GM19468 (cell line): ENCODE measurements at regions not wholly inside any gene's neighbourhood (a gene's known extent, or its start where the extent isn't known, plus 50 kb on each side); places are given as distances from the start of the nearest gene placed in this dataset.
"Not testable (repeated sequence)": the region's sequence is repeated elsewhere in the genome, so short reads cannot be mapped to it uniquely, and the experiment has no call there.

ENCODE experiments used
- ATAC-seq: cut with Tn5 transposase; IDR thresholded peaks from one replicate; pipeline ENCODE4 v1.9.1; 2021; ENCODE audit warnings: mild to moderate bottlenecking, moderate library complexity, moderate number of reproducible peaks; ENCODE audit not compliant: unreplicated experiment; ENCODE audit errors: extremely low read depth

DNA sequence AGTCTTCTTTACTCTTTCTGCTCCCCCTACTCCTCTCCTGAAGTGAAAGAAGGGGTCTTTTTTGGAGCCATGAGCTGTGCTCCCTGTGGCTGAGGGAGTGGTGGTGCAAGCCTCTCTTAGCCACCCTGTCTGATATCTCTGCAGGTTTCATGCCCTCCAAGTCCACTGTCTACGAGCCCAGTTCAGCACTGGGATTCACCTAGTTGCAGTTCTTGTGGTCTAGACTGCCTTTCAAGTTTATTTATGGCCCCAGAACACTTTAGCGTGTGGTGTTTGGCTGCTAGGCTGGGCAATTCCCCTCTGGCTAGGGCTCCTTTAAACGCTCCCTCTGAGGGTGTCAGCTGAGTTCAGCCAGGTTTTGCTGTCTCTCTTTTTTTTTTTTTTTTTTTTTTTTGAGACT is 908.6 kb downstream of the TRHDE start:
- ATAC-seq = no peak

DNA sequence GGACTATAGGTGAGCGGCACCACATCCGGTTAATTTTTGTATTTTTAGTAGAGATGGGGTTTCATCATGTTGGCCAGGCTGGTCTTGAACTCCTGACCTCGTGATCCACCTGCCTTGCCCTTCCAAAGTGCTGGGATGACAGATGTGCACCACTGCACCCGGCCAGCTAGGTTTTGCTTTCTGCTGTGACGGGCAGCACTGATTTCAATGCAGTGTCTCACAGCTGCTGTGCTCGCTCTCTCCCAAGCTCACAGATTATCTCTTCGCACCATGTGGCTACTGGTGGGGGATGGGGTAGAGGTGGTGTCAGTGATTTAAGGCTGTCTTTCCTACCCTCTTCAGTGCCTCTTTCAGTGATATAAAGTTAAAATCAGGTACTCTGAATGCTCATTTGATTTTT is 909.1 kb downstream of the TRHDE start:
- ATAC-seq = no peak

- ATAC-seq = no peak
Observed at GRCh38 chr12:73185403-73185802, 913.2 kb downstream of the TRHDE start.

GRCh38 chr12:73186272-73186671 is 914.1 kb downstream of the TRHDE start:
- no peak for ATAC-seq

GRCh38 chr12:73187765-73188164 is 915.6 kb downstream of the TRHDE start:
- ATAC-seq = no peak

DNA sequence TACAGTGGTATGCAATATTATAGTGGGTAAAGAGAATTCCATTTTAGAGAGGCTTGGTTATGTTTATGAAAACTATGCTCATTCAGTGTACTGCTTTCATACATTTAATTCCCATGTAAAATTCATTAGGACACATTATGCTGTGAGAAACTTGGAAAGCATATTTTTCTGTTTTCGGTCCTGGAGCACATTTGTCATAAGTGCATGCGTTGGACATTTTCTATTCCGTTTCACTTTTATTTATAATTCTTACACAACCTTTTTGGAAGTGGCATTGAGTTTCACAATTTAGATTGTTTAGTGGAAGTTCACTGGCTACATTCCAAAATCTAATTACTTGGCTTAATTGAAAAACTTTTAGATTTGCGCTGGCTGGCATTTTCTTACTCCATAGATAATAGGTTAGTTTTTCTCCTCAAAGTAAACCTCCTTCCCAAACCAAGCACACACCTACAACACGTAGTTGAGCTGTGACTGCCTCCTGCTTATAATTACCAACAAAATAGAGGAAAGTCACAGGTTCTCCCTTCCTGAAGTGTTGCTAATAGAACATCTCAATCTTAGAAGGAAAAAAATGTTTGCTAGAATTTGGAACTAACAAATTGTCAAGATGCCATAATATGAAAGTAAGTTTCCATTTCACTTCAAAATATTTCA is 938.5 kb downstream of the TRHDE start:
- ATAC-seq = no peak

DNA sequence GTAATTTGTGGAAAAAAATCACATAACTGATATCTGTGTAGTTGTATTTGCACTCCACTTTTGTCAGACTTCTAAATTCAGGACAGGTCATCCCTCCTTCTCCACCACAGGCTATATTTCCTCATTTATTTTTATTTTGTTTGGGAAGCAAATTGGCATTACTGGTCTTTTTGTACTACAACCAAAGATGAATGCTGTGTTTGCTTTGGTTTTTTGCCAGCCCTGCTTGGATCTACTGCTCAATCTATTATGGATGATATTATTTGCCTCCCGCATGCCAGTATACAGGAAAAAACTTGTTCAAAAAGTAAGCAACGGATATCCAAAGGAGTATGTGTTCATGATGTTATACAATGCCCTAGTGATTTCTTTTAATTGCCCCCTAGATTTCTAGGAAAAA is 948.8 kb downstream of the TRHDE start:
- no peak for ATAC-seq

- ATAC-seq = no peak
Observed at GRCh38 chr12:73221398-73221797, 949.2 kb downstream of the TRHDE start.

- no peak for ATAC-seq
Observed at GRCh38 chr12:73221836-73222235, 949.7 kb downstream of the TRHDE start.

- no peak for ATAC-seq
Observed at GRCh38 chr12:73225371-73225937, 953.3 kb downstream of the TRHDE start.

DNA sequence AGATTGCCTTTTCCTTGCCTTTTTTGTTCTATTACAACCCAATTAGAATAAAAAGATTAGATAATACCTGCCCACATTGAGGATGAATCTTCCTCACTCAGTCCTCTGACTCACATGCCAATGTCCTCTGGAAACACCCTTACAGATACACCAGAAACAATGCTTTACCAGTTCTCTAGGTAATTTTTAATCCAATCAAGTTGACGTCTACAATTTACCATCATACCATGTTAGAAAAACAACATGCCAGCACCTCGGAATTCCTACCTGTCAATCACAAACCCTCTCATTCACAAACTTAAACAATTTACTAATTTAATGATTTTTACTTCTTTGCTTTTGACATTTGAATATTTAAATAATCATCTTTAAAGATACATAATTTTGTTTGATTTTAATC is 953.8 kb downstream of the TRHDE start:
- ATAC-seq = no peak

DNA sequence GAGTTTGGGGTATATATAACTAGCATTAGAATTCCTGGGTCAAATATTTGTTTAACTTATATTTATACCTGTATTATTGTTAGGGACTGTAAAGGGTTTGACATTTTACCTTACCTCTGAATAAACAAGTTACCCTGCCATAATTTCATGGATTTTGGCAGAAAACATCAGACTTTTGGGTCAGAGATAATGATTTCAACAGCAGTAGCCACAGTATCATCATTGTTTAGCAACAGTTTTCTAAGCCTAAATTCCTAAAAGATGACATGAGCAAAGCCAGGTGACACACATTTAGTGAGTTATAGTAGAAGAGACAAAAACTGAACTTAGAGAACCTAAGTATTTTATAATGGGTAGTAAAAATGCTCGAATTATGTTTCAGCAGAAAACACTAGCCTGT is 954.4 kb downstream of the TRHDE start:
- no peak for ATAC-seq

GRCh38 chr12:73228828-73229227 is 956.7 kb downstream of the TRHDE start:
- not testable (repeated sequence) for ATAC-seq

GRCh38 chr12:73235387-73235786 is 963.2 kb downstream of the TRHDE start:
- ATAC-seq = no peak

- ATAC-seq = no peak
Observed at GRCh38 chr12:73240110-73240509, 967.9 kb downstream of the TRHDE start.

GRCh38 chr12:73262788-73263381 is 990.7 kb downstream of the TRHDE start:
- no peak for ATAC-seq

DNA sequence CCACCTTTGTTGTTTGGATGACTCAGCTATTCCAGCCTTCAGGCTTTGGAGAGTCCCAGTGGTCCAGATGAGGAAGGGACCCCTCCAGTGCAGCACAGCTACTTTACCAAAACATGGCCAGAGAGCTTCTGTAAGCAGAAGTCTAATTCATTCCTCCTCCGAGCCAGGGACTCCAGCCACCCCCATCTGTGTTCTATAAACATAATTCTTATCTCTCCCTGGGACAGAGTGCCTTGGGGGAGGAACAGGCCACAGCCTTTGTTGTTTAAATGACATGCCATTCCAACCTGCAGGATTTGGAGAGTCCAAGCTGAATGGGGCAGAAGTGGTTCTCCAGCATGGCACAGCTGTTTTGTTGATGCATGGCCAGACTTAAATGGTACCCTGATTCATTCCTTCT is 994.0 kb downstream of the TRHDE start:
- ATAC-seq = no peak

- no peak for ATAC-seq
Observed at GRCh38 chr12:73274976-73275375, 1002.8 kb downstream of the TRHDE start.

DNA sequence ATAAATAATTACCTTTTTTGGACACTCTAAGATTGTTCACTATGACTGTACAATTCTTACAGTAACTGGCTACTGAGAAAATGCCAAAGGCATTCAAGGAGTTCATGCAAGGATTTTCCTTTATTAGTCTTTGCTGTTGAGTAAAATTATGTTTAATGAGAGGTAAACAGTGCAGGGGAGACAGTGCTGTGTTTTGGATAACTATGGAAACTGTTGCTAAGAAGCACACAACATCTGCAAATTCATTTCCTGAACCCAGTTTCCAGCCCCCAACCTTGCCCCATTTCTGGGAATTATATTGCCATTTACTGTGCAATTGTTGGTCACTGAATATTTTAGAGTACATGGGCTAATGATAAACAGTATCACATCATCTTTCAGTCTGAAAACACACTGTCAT is 1005.8 kb downstream of the TRHDE start:
- ATAC-seq = no peak

DNA sequence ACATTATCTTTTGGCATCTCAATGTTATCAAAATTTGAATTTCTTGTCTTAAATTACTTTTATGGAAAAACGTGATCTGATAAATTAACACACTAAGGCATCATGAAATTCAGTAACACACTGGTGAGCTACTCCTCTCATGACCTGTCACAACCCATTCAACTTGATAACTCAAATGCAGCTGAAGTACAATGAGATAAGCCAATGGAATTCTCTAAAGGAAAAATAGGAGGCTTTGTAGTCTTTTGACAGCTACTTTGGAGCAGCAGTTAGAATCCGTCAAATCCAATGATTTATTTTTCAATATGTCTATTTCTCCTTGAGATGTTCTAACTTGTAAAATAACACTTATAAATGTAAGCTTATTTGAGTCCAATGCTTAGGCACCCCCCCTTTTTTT is 1029.4 kb downstream of the TRHDE start:
- no peak for ATAC-seq

DNA sequence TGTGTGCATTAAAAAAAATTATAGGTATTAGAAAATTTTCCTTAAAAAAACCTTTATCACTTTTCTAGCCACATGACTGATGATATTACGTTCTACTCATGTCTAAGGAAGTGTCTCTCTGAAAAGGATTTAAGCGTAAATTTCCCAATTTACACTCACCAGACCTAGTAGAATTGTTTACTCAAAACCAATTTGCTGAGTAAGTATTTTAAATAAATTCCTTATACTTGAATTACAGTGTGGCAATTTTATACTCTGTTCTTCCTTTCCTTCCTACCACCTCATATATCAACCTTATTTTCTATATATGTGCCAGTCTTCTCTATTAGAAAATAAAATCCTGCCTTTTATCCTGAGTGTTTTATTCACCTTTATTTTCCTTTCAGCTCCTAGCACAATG is 1035.1 kb downstream of the TRHDE start:
- ATAC-seq = no peak

- no peak for ATAC-seq
Observed at GRCh38 chr12:73308079-73308478, 1035.9 kb downstream of the TRHDE start.
